AG09319 (cell line): ENCODE measurements at regions not wholly inside any gene's neighbourhood (a gene's known extent, or its start where the extent isn't known, plus 50 kb on each side); places are given as distances from the start of the nearest gene placed in this dataset.

Source experiments
- DNase-seq: peaks from one replicate; pipeline ENCODE4 v3.0.0-alpha.2; 2010; ENCODE audit warnings: low read depth; ENCODE audit errors: extremely low read depth
- TF ChIP-seq, protein P1 (sequence below): IDR thresholded peaks from 2 replicates; pipeline ENCODE4 v1.5.1; 2011; ENCODE audit warnings: low read depth, mild to moderate bottlenecking, inconsistent platforms, low read length, moderate library complexity

DNA sequence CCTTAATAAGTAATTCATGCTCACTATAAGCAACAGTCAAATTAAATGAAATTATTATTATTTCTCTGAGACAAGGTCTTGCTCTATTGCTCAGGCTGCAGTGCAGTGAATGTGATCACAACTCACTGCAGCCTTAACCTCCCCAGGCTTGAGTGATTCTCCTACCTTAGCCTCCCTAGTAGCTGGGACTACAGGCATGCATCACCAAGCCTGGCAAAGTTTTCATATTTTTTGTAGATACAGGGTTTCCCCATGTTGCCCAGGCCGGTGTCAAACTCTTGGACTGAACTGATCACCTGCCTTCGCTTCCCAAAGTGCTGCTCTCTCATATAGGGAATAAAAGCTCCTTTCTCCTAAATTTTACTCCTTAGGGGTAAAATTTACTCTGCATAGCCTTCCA, 74.9 kb upstream of the GAREM1 start:
- TF ChIP-seq, protein P1, sequence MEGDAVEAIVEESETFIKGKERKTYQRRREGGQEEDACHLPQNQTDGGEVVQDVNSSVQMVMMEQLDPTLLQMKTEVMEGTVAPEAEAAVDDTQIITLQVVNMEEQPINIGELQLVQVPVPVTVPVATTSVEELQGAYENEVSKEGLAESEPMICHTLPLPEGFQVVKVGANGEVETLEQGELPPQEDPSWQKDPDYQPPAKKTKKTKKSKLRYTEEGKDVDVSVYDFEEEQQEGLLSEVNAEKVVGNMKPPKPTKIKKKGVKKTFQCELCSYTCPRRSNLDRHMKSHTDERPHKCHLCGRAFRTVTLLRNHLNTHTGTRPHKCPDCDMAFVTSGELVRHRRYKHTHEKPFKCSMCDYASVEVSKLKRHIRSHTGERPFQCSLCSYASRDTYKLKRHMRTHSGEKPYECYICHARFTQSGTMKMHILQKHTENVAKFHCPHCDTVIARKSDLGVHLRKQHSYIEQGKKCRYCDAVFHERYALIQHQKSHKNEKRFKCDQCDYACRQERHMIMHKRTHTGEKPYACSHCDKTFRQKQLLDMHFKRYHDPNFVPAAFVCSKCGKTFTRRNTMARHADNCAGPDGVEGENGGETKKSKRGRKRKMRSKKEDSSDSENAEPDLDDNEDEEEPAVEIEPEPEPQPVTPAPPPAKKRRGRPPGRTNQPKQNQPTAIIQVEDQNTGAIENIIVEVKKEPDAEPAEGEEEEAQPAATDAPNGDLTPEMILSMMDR = no peak
- DNase-seq = no peak

DNA sequence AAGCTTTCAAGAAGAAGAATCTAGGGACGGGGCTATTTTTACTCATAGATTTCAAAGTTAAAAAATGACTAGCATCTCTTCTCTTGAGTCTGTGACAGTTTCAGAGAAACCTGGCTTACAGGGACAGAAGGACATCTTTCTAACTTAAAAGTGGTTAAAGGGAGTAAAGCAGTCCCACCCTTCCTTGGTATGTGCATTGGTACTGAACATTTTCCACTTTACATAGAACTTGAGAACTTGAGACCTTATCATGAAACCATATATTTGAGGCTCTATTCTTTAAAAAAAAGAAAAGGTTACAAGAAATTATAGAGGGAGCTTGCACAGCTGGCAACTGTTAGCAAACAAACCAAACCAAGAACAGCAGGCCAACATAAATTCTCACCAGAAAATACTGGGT, 73.4 kb upstream of the GAREM1 start:
- no peak for DNase-seq
- TF ChIP-seq, protein P1 = no peak

DNA sequence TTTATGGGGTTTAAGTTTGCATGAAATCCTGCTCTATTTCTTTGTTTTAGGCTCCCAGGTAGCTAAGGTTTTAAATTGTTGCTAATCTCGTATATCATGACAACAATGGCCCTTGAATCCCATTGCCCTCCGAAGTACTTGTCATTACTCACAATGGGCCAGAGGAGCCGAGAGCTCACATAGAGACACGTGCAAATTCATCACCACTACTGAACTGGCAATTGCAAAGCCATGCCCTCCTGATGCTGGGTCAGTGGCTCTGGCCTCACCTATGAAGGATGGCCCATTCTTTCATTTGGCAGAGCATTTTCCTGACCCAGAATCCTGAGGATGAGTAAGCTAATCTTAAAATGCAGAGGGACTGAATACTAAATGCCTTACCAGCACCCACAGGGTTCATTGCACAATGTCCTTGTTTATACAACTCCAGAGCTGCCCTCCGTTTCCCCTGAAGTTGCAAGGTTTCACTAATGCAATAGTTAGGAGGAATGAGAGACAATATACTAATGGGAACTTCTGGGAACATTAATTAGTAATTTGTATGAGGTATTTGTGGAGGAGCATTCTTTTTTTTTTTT, 71.6 kb upstream of the GAREM1 start:
- TF ChIP-seq, protein P1 = no peak
- no peak for DNase-seq

DNA sequence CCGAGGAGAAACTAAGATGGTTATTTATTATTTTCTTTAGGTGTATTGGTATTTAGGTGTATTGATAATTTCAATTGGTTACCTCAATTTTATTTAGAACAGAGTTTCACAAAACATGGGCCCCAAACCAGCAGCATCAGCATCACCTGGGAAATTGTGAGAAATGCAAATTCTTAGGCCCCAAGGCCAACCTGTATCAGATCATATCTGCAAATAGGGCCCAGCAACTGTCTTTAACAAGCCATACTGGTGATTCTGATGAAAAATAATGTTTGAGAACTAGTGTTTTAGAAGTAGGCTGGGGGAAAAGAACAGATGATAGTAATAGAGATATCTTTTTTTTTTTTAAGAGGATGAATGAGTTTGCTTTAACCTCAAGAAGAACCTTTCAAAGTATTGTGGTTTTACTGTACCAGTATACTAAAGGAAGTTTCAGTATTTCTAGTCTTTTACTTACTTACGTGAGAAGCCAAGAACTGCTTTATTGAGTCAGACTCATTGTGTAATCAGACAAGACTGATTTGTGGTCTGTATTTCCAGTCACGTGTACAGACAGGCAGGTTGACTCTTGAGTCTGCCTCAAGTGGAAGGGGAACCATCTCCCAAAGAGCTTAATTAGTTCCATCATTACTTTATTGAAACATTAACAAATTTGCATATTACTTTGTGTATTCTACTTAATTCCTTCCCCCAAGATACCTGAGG, 60.4 kb upstream of the GAREM1 start:
- TF ChIP-seq, protein P1 = no peak
- no peak for DNase-seq

DNA sequence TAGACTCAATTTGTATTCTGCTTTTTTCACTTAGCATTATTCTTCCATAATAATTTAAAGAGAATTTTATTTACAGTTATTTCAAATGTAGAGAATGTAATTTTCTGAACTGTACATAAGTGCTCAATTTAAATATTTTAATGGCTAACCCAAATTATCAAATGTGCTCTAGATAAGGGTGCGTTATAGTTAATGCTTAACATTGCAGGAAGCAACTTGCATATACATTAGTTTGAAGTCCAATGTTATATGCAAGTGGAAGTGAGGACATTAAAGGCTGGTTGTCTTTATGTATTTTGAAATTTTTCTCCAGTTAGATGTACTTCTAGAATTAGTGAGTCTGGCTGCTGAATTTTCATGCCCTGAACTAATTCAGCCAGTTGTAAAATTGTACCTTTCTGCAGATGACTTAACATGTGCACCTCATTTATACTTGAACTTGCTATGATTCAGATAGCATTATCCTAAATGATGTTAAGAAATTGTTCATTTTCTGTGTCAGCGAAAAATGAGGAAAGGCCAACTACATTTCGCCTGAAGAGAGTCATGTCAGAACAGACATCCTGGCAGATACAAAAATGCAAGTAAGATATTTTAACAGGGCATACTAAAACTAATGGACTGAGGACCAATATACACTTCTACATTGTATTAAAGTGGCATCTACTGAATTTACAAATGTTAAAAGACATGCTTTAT, 59.2 kb upstream of the GAREM1 start:
- TF ChIP-seq, protein P1 = no peak
- DNase-seq = no peak

DNA sequence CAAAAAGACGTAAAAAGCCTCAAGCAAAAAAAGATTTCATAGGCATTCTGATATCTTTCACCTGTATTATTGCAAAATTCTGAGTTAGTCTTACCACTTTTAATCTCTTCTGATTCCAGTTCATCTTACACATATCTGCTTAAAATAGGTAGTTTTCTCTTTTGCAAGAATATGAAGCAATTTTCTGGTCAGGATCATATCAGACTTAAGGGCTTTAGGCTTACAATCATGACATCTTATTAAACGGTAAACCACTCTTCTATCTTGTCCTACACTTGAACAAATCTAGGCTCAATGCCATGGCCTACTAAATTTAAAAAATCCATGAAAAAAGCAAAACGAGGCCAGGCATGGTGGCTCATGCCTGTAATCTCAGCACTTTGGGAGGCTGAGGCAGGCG, 50.1 kb upstream of the GAREM1 start:
- no peak for DNase-seq
- TF ChIP-seq, protein P1 = no peak
